Right lobe of liver (tissue), 6 donors: ENCODE measurements at regions not wholly inside any gene's neighbourhood (a gene's known extent, or its start where the extent isn't known, plus 50 kb on each side); places are given as distances from the start of the nearest gene placed in this dataset.

Experiments
- ATAC-seq, 4 donors: fragments of 200-7000 bp; cut with Tn5 transposase; one replicate each; pipeline ENCODE4 v1.9.1; 2020; ENCODE audit warnings: mild to moderate bottlenecking in 4 of 4, moderate library complexity in 4 of 4
- DNase-seq, 3 donors: peaks; one replicate each; pipeline ENCODE4 v3.0.0-alpha.2; 2020
- H3K27ac ChIP-seq, 3 donors: fragments of 200-600 bp; one replicate each; pipeline ENCODE4 v1.8.0; 2022
- H3K27me3 ChIP-seq, 2 donors: fragments of 200-600 bp; one replicate each; pipeline ENCODE4 v1.8.0; 2022
- H3K36me3 ChIP-seq, 4 donors: fragments of 200-600 bp; sonication (generic) in 1 of 4; one replicate each; pipeline versions ENCODE4 v1.5.1 to v1.8.0; 2017 to 2022; ENCODE audit warnings: control low read depth in 1 of 4
- H3K4me1 ChIP-seq, 4 donors: fragments of 200-600 bp; sonication (generic) in 1 of 4; one replicate each; pipeline versions ENCODE4 v1.5.1 to v1.8.0; 2017 to 2022; ENCODE audit warnings: control low read depth in 1 of 4
- H3K4me3 ChIP-seq, 3 donors: fragments of 200-600 bp; one replicate each; pipeline ENCODE4 v1.8.0; 2022
- H3K9me3 ChIP-seq, 4 donors: fragments of 200-600 bp; sonication (generic) in 1 of 4; one replicate each; pipeline versions ENCODE4 v1.5.1 to v1.8.0; 2017 to 2022; ENCODE audit warnings: control low read depth in 1 of 4
- POLR2A ChIP-seq: fragments of 450-650 bp; IDR thresholded peaks from one replicate; pipeline ENCODE4 v1.6.1; 2017; ENCODE audit warnings: antibody characterized with exemption, mild to moderate bottlenecking
- WGBS: methylation state at CpG from one replicate; pipeline ENCODE4 v1.1.6; 2018; ENCODE audit warnings: low coverage, low lambda C conversion rate; ENCODE audit not compliant: insufficient coverage; ENCODE audit errors: missing lambda C conversion rate; 5-methylcytosine and 5-hydroxymethylcytosine counted together
- intact Hi-C, 2 donors: fragments of 100-400 bp; cut with DNase I; formaldehyde crosslinking; loops; one replicate each; pipeline versions ENCODE4 v1.11.2 to v1.14.1; 2022
- TF ChIP-seq, protein P1 (sequence below), 4 donors: fragments of 200-600 bp in 3 of 4; fragments of 450-650 bp in 1 of 4; IDR thresholded peaks; one replicate each; pipeline versions ENCODE4 v1.5.1 to v1.8.0; 2016 to 2022; ENCODE audit warnings: antibody characterized with exemption in 4 of 4, mild to moderate bottlenecking in 2 of 4
- donor health status: DM: no; HTN: yes; CAD: no.
- donor health status: DM: no; HTN: no; CAD: no.
- donor health status: DM: no; HTN: no; CAD: no.
- donor health status: DM: no; HTN: yes; CAD: no.
- donor health status: DM: no; HTN: yes; CAD: no.

- H3K27me3 ChIP-seq, result no peaks in the 10 kb centered on the region
- intact Hi-C loops, result no loop called here
- H3K36me3 ChIP-seq, result no peaks in the 10 kb centered on the region
- no peak overlapping the region for H3K27ac ChIP-seq
- DNase-seq (no peak), ATAC-seq (no peak)
- 50% methylated on average over 1 of the region's 1 CpG for WGBS
- no peaks in the 10 kb centered on the region for H3K9me3 ChIP-seq
- H3K4me1 ChIP-seq, result peaks cover 0 to 40% (median 8%) of the 10 kb centered on the region in 4 donors
- TF ChIP-seq, protein P1, sequence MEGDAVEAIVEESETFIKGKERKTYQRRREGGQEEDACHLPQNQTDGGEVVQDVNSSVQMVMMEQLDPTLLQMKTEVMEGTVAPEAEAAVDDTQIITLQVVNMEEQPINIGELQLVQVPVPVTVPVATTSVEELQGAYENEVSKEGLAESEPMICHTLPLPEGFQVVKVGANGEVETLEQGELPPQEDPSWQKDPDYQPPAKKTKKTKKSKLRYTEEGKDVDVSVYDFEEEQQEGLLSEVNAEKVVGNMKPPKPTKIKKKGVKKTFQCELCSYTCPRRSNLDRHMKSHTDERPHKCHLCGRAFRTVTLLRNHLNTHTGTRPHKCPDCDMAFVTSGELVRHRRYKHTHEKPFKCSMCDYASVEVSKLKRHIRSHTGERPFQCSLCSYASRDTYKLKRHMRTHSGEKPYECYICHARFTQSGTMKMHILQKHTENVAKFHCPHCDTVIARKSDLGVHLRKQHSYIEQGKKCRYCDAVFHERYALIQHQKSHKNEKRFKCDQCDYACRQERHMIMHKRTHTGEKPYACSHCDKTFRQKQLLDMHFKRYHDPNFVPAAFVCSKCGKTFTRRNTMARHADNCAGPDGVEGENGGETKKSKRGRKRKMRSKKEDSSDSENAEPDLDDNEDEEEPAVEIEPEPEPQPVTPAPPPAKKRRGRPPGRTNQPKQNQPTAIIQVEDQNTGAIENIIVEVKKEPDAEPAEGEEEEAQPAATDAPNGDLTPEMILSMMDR (IDR thresholded peaks at IDR 0.05), result no peak
- no peak for TF ChIP-seq POLR2A
- no peak overlapping the region for H3K4me3 ChIP-seq
These were observed 141.3 kb upstream of the SP8 start for GRCh38 chr7:20927976-20928375.

GRCh38 chr7:20929199-20929598 lies 142.5 kb upstream of the SP8 start:
- Histone ChIP-seq H3K4me1 (peaks cover 0 to 48% (median 8%) of the 10 kb centered on the region in 4 donors), H3K27me3 (no peaks in the 10 kb centered on the region), H3K9me3 (no peaks in the 10 kb centered on the region), H3K27ac (no peak overlapping the region), H3K4me3 (no peak overlapping the region), H3K36me3 (no peaks in the 10 kb centered on the region)
- ATAC-seq (peak; percentile 60 to 86 (median 74)), DNase-seq (peak in 1 of 3 donors; percentile 45)
- intact Hi-C loops, result no loop called here
- TF ChIP-seq, protein P1 (IDR thresholded peaks at IDR 0.05), result no peak
- WGBS, result 32% methylated on average over 4 of the region's 4 CpGs

- ATAC-seq (peak; percentile 75 to 86 (median 80)), DNase-seq (no peak)
- Histone ChIP-seq H3K27ac (peak overlapping the region in 1 of 3 donors; percentile 60), H3K27me3 (no peaks in the 10 kb centered on the region), H3K36me3 (no peaks in the 10 kb centered on the region), H3K4me3 (no peak overlapping the region), H3K4me1 (peaks cover 0 to 48% (median 8%) of the 10 kb centered on the region in 4 donors), H3K9me3 (no peaks in the 10 kb centered on the region)
- TF ChIP-seq, protein P1 (IDR thresholded peaks at IDR 0.05), result no peak
- TF ChIP-seq POLR2A, result no peak
- intact Hi-C loops, result no loop called here
- 23% methylated on average over 3 of the region's 3 CpGs for WGBS
These were observed 145.1 kb upstream of the SP8 start for GRCh38 chr7:20931739-20932138.

- WGBS, result 53% methylated on average over 7 of the region's 7 CpGs
- DNase-seq, result no peak
- Histone ChIP-seq H3K27me3 (no peaks in the 10 kb centered on the region), H3K27ac (peak overlapping the region in 1 of 3 donors; percentile 60), H3K4me1 (peaks cover 0 to 48% (median 8%) of the 10 kb centered on the region in 4 donors), H3K36me3 (no peaks in the 10 kb centered on the region), H3K4me3 (no peak overlapping the region), H3K9me3 (no peaks in the 10 kb centered on the region)
- peak in 3 of 4 donors; percentile 20 to 66 (median 44) for ATAC-seq
- intact Hi-C loops, result no loop called here
- TF ChIP-seq, protein P1 (IDR thresholded peaks at IDR 0.05), result no peak
- no peak for TF ChIP-seq POLR2A
These were observed 146.3 kb upstream of the SP8 start for GRCh38 chr7:20932785-20933527.
